HG03060 (cell line): ENCODE measurements at regions not wholly inside any gene's neighbourhood (a gene's known extent, or its start where the extent isn't known, plus 50 kb on each side); places are given as distances from the start of the nearest gene placed in this dataset.
"Not testable (repeated sequence)": the region's sequence is repeated elsewhere in the genome, so short reads cannot be mapped to it uniquely, and the experiment has no call there.

Experiments used
- ATAC-seq: cut with Tn5 transposase; IDR thresholded peaks from one replicate; pipeline ENCODE4 v1.9.1; 2021; ENCODE audit warnings: low read depth, moderate number of reproducible peaks; ENCODE audit not compliant: unreplicated experiment

DNA sequence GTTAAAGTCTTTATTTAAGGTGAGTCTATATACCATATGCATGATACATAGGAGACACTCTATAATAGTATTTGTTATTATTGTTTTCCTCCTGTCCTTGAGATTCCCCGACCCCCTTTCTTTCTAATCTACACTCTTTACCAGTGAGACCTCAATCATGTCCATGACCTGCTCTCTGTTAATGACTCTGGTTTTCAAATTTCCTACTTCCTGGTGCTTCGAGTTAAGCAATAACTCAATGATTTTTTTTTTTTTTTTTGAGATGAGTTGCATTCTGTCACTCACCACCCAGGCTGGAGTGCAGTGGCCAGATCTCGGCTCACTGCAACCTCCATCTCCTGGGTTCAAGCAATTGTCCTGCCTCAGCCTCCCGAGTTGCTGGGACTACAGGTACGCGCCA lies 574.6 kb upstream of the SLC35B3 start:
- no peak for ATAC-seq

- no peak for ATAC-seq
Measured at GRCh38 chr6:9007027-9007426, 571.7 kb upstream of the SLC35B3 start.

DNA sequence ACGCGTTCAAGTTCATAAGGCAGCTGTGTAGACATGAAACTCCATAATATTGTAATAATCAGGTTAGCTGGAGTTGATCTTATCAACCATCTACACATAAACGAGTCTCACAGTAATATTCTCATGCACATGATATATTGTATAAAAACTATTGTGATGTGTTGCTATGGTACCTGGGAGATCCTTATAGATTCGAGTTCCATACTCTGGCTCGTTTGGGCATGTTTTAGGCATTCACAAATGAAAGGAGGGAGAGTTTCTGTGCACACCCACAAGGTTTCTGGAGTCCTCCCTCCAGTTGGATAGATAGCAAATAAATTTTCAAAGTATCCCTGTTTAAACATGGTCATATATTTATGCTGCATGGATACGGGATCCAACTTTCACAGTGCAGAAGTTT lies 567.5 kb upstream of the SLC35B3 start:
- ATAC-seq, result no peak

GRCh38 chr6:8995156-8995555 lies 559.8 kb upstream of the SLC35B3 start:
- ATAC-seq, result no peak

GRCh38 chr6:8993111-8993510 lies 557.8 kb upstream of the SLC35B3 start:
- ATAC-seq, result no peak

DNA sequence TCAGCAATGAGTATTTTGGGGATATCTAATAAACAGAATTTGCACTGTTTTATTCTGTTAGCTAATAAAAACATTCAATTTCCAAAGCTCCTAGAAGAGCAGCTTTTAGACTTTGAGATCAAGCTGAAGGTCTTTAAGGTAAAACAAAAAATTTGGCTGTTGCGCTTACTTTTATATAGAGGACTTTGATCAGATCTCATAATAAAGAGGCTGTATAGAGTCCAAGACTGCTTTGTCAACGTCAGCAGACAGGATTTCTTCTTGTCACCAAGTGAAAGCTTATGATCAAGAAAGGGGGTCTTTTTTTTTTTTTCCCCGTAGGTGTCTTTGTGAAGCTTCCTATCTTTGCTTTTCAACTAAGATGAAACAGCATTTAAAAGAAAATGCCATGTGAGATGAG lies 556.5 kb upstream of the SLC35B3 start:
- ATAC-seq, result no peak

GRCh38 chr6:8990075-8990474 lies 554.7 kb upstream of the SLC35B3 start:
- ATAC-seq, result no peak

GRCh38 chr6:8983202-8983688 lies 547.9 kb upstream of the SLC35B3 start:
- peak; percentile 61 for ATAC-seq

DNA sequence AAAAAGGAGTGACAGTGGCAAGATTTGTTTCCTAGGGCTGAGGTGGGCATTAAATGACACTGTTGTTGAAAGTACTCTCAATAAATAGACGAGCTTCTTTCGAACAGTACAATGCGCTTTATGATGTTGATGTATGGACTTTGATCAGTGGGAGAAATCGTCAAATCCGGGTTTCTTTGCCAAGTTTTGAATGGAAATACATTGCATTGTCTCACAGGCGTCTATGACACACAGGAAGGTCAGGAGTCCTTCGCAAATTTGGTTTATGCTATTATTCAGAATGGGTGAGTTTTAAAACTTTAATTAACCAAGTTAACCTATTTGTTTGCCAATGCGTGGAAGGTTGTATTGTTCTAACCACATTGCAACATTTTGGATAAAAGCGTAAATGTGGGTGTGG lies 547.3 kb upstream of the SLC35B3 start:
- no peak for ATAC-seq

- ATAC-seq, result no peak
Measured at GRCh38 chr6:8973395-8973794, 538.0 kb upstream of the SLC35B3 start.

DNA sequence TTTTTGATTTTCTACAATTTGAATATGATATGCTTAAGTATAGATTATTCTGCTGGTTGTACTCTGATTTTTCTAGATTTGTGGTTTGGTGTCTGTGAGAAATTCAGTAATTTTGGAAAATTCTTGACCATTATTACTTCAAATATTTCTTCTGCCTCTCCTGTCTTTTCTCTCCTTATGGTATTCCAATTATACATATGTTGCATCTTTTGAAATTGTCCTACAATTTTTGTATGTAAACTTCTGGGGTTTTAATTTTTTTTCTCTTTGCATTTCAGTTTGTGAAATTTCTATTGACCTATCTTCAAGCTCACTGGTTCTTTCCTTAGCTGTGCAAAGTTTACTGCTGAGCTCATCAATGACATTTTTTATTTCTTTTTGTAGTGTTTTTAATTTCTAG lies 534.4 kb upstream of the SLC35B3 start:
- ATAC-seq, result no peak

DNA sequence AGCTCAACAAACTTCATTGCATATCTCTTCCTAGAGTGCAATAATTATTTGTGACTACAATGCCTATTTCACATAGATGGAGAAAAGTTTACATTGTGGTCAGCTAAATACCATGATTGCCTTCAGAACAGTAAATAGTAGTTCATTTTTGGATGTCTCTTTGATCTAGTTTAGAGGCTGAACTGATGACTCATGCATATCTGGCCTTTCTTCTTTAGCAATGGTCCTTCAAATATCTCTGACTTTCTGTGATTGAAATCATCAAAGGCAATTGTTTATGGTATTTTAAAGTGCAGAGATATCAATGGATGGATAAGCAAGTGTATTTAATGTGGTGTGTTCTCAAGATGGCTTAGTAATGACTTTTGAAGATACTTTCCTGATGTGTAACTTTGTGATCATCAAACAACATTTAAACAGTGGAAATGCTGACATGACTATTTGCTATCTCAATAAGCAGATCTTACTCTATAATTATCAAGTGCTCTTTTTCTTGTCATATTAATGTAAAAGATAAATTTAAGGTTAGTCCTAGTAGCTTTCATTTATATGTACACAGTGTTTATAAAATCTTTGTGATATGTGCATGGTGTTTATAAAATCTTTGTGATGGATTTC lies 523.7 kb upstream of the SLC35B3 start:
- no peak for ATAC-seq

GRCh38 chr6:8953310-8953709 lies 518.0 kb upstream of the SLC35B3 start:
- no peak for ATAC-seq

GRCh38 chr6:8948733-8949132 lies 513.4 kb upstream of the SLC35B3 start:
- no peak for ATAC-seq

DNA sequence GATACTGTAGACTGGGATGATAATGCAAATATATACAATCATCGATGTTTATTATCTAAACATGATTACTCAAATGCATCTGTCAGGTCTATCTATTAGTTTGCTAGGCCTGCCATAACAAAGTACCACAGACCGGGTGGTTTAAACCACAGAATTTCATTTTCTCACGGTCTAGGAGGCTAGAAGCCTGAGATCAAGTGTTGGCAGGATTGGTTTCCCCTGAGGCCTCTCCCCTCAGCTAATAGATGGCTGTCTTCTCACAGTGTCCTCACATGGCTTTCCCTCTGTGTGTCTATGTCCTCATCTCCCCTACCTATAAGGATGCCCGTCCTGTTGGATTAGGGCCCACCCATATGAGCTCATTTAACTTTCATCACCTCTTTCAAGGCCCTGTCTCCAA lies 512.6 kb upstream of the SLC35B3 start:
- ATAC-seq, result no peak

- no peak for ATAC-seq
Measured at GRCh38 chr6:8944548-8944947, 509.2 kb upstream of the SLC35B3 start.

- ATAC-seq, result no peak
Measured at GRCh38 chr6:8943073-8943472, 507.7 kb upstream of the SLC35B3 start.

DNA sequence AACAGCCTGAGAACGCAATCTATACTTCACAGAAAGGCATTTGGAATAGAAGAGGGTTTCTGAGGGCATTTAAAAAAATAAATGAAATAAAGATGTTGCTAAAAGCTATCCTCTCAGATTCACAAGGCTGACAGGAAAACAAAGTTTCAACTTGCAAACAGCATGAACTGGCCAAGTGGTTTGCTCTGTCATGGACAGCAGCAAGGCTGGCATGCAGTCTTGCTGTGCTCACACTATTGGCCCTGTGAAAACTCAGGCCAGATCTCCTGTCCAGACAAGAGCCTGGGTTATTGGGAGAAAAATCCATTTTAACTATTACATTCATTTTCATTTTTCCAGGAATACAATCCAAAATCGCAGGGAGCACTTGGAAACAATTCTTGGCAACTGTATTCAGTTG lies 506.2 kb upstream of the SLC35B3 start:
- no peak for ATAC-seq

DNA sequence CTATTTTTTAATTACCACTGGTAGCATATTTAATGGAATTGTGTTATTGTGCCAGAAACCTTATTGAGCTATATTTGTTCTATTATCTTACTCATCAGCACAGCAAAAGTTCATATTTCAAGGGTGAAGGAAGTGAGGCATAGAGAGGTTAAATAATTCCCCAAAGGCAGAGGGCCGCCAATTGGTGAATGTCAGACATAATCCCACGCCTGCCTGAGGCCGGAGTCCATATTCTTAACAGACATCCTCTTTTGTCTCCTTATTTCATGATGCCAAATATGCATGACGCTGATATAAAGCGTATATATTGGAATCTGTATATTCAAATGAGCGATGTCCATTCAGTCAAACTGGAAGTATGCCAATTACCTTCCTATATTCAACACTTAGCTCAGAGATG lies 505.0 kb upstream of the SLC35B3 start:
- no peak for ATAC-seq

DNA sequence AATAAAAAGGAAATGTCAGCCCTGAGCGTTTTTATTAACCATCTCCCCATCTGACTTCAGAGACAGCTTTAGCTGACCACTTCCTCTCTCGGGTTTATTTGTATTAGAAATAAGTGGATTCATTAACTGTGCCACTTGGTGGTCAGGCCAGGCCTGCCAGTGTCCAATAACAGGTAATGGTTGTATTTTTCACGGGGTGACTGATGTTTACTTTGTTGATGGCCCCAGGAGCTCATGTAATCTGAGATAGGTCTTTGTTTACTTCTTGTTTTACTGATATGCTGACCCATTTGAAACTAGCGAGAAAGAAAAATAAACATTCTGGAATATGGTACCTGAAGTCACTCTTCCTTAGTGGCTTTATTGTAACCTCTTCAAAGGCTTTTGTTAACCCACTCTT lies 504.3 kb upstream of the SLC35B3 start:
- no peak for ATAC-seq

DNA sequence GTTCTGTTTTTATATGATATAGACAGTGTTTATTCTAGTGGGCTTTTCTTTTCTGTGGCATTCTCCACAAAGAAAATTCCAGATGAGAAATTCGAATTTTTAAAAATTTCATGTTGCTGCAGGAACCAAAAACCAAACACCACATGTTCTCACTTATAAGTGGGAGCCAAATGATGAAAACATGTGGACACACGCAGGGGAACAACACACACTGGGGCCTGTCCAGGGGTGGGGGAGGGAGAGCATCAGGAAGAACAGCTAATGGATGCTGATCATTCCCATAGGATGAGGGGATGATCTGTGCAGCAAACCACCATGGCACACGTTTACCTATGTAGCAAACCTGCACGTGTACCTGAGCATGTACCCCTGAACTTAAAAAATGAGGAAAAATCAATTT lies 499.0 kb upstream of the SLC35B3 start:
- ATAC-seq, result no peak

- no peak for ATAC-seq
Measured at GRCh38 chr6:8930009-8930408, 494.7 kb upstream of the SLC35B3 start.

- not testable (repeated sequence) for ATAC-seq
Measured at GRCh38 chr6:8920244-8920643, 484.9 kb upstream of the SLC35B3 start.
